DMS79 treated with DMSO at 0.1 percent for 48 hours (cell line): ENCODE measurements at regions not wholly inside any gene's neighbourhood (a gene's known extent, or its start where the extent isn't known, plus 50 kb on each side); places are given as distances from the start of the nearest gene placed in this dataset.
"Not testable (repeated sequence)": the region's sequence is repeated elsewhere in the genome, so short reads cannot be mapped to it uniquely, and the experiment has no call there.

Experiments used
- DNase-seq: peaks from one replicate; lab custom pipeline; 2025; lab: John Stamatoyannopoulos, UW

DNA sequence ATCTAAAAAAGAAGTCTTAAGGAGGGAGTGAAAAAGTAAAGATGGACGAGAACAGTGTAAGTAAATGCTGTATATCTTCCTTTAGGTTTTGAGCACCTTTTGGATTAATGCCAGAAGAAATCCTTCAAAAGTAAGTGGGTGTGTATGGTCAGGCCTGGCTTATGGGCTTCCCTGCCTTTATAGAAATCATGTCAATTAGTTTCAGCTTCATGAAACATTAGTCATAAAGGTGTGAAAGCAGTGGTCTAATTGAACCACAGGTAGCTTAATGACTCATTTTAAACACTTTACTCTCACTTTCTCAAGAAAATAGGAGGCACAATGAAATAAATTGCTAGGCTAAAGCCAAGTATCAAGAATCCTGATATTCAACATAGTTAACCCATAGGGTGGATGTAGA, 467.4 kb upstream of the DPPA4 start:
- no peak for DNase-seq

DNA sequence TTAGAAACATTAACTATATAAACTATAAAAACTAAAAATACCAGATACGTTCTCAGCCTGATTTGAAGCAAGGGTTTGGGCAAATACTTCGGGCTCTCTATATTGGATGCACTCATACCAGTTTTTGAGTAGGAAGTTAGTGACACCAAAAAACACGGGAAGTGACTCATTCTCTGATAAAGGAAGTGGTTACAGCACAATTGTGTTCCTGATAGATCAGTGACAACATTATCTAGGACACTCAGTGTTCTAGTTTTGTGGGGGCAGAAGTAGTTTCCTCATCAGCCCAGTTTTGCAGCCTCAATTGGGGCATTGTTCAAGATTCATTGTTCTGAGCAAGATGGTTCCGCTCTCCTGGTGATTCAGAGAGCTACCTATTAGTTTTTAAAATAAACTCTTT, 469.6 kb upstream of the DPPA4 start:
- DNase-seq: no peak

- DNase-seq: no peak
Measured at GRCh38 chr3:109809513-109809912, 472.2 kb upstream of the DPPA4 start.

DNA sequence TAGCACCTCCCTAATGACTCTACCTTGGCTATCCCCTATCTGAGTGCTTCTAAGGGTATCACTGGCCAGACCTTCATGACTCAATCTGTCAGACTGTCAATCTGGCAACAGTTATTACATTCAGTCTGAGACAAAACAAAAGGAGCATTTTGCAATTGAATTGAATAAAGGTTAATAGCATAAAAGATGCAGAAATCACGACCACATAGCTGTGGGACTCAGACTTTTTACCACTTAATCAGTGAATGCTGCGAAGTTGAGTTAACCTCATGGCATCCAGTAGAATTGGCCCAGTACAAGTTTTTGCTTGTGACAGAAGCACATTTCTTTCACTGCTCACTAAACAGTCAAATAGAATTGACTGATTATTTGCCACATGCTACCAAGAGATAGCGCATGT, 480.7 kb upstream of the DPPA4 start:
- no peak for DNase-seq

GRCh38 chr3:109819734-109820133, 482.4 kb upstream of the DPPA4 start:
- no peak for DNase-seq

DNA sequence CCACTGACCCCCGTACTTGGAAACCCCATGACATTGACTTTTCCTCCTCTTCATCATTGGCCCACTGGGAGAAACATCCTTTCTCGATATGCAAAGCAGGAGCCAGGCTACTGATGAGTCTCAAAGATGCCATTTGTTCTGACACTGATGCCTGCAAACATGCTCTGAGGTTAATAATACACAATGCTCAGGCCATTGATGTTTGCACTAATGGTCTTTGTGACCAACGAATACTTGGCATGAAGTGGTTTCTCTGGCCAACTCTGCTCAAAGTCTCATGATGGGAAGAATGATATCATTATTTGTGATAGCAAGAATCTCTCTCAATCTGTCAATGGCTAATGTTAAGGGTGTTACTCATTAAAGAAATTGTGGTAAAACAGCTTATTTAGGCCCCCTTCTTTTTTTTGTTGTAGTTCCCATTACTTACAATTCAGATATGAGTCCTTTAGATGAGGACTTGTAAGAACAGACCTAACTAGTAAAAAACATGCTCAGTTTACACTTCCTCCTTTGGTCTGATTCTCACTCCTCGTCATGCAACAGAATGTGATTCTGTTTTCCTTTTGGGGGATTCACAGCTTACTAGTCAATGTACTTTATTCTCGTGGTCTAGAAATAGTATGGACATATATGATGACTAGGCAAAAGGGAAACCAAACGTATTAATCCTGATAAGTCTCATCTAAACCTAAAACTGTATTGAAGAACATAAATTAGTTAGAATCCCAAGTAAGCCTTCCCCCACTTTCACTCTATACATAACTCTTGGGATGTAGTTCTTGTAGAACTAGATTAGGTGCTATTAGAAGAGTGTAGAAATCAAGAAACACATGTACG, 488.8 kb upstream of the DPPA4 start:
- DNase-seq: no peak

- no peak for DNase-seq
Measured at GRCh38 chr3:109831403-109831802, 494.1 kb upstream of the DPPA4 start.

GRCh38 chr3:109835958-109836357, 498.6 kb upstream of the DPPA4 start:
- DNase-seq: no peak

GRCh38 chr3:109851854-109852253, 514.5 kb upstream of the DPPA4 start:
- DNase-seq: no peak

DNA sequence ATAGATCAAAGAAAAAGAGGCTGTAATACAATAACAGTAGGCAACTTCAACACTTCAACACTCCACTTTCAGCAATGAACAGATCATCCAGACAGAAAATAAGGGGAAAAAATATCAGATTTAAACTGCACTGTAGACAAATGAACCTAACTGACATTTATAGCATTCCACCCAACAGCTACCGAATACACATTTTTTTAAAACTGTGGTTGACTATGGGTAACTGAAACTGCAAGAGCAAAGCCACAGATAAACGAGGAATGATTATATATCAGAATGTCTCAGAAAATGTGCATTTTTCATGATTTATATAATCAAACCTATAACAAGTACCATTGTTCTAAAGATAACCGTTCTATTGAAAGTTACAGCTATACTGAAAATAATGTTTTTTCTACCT, 514.9 kb upstream of the DPPA4 start:
- DNase-seq: no peak

- DNase-seq: no peak
Measured at GRCh38 chr3:109853077-109853731, 515.9 kb upstream of the DPPA4 start.

DNA sequence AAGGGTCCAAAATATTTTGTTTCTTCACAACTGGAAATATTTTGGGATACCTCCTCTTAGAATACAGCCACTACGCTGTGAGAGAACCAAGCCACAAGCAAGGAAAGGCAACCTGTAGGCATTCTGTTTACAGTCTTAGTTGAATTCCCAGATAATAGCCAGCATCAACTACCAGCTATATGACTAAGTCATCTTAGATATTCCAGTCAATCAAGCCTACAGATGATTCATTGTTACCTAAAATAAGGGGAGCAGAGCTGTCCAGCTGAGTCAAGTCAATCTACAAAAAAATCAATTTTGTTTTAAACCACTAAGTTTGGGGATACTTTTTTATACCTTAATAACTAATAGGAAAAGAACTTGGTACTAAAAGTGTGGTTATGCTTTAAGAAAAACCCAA, 526.4 kb upstream of the DPPA4 start:
- no peak for DNase-seq

GRCh38 chr3:109864452-109864851, 527.1 kb upstream of the DPPA4 start:
- no peak for DNase-seq

- no peak for DNase-seq
Measured at GRCh38 chr3:109869586-109869985, 532.2 kb upstream of the DPPA4 start.

DNA sequence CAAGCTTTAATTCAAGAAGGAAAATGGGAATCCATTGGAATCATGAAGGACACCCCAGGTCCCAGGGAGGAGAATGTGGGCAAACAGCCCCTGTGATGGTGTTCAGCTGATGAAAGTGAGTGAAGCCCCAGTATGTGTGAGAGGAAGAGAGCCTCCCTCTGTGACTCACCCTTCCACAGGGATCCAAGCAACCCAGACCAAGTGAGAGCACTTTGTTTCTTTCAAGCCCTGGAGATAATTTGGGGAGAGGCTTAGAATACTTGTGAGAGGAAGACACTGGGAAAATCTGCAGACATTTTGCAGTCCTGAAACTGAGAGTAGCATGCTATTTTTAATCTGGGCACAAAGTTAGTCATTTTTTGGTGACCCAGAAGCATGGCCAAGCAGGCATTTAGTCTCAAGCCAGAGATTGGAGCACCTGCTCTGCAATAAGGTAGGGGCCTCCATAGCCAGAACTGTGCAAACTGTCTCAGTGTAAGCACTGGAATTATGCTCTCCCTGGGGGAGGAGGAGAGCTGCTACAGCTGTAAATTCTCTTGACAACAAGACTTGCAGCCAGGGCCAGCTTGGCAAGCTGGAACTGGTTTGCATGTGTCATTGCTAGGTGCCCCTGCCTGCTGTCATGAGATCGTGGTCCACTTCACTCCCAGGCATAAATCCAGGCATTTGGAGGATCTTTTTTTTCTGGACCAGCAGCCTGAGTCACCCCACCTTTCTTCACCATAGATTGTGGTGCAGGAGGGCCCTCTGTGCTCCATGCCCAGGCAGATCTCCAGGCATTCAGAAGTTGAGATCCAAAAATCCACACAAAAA, 537.8 kb upstream of the DPPA4 start:
- DNase-seq: no peak

- not testable (repeated sequence) for DNase-seq
Measured at GRCh38 chr3:109877616-109878015, 540.3 kb upstream of the DPPA4 start.

- no peak for DNase-seq
Measured at GRCh38 chr3:109882144-109882543, 544.8 kb upstream of the DPPA4 start.

DNA sequence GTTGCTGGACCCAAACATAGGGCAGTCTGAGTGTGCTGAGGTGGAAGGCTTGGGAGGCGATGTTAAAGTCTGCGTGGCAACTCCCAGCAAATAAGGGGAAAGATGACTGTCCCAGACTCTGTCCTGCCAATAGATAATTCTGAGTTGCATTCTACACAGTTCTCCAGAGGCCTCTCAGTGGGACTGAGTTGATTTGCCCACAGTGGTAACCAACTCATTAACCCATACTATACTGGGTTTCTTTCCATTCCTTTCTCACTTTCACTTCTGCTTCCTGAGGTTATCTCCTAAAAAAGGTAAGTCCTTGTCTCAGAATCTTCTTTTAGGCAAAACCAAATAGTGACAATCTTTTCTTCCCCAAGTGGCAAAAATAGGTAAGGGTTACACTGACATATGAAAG, 549.9 kb upstream of the DPPA4 start:
- no peak for DNase-seq

DNA sequence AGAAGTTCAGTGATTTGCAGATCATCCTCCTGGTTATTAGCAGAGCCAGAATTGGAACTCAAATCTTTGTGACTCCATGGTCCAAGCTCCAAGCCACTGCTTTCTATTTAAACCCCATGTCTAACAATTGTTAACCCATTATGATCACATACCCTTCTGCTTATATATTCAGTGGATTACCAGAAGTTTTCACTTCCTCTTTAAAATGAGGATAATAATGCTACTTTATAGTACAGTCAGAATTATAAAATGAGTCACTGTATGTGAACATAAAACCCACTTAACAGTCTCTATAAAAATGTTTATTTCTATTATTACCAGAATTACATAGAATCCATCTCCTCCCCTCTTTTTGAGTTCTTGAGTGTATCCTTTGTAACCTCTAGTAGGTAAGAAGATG, 550.7 kb upstream of the DPPA4 start:
- no peak for DNase-seq

- no peak for DNase-seq
Measured at GRCh38 chr3:109897734-109898133, 560.4 kb upstream of the DPPA4 start.

DNA sequence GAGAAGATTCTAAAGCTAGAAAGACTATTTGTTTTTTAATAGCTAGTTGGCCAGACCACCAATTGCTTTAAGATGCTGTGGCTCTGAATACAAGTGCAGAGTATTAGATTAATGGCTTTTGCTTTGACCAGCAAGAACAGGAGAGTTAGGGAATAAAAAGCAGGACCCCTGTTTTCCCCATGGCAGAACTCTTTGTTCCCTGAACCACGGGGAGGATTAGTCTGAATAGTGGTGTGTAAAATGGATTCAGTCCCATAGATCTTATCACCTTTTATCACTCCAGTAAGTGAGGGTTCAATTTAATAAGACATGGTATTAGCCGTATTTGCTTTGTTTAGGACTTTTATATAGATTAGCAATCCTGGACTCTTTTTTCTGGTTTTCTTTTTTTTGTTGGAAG, 562.6 kb upstream of the DPPA4 start:
- DNase-seq: no peak

GRCh38 chr3:109900783-109901182, 563.4 kb upstream of the DPPA4 start:
- DNase-seq: no peak

DNA sequence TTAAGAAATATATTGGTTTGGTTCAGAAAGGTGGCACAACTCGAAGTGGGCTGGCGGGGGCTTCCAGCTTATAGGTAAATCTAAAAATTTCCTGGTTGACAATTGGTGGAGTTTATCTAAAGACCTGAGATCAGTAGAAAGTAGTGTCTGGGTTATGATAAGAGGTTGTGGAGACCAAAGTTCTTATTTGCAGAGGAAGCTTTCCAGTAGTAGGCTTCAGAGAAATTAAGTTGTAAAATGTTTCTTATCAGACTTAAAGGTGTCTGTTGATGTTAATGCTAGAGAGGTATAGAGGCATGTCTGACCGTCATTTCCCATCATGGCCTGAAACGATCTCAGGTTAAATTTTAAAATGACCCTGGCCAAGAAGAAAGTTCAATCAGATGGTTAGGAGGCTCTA, 565.2 kb upstream of the DPPA4 start:
- DNase-seq: no peak
